K562 (cell line): ENCODE measurements at regions not wholly inside any gene's neighbourhood (a gene's known extent, or its start where the extent isn't known, plus 50 kb on each side); places are given as distances from the start of the nearest gene placed in this dataset.
"Not testable (repeated sequence)": the region's sequence is repeated elsewhere in the genome, so short reads cannot be mapped to it uniquely, and the experiment has no call there.

Source experiments
- ATAC-seq: fragments of 200-7000 bp; cut with Tn5 transposase; 3 replicates; pipeline ENCODE4 v1.9.1; 2020; ENCODE audit warnings: moderate library complexity
- BruUV-seq: library from RNA; stranded (reverse); fragments of 400-500 nt; replicated peaks from 2 replicates; lab custom pipeline; 2021; lab: Mats Ljungman, UMichigan
- CTCF ChIA-PET: fragments of 300-600 bp; formaldehyde crosslinking; extraction: SDS; loops from one replicate; lab custom pipeline; 2021; ENCODE audit warnings: low intra/inter-chr PET ratio; lab: Yijun Ruan, JAX
- POLR2A ChIA-PET: fragments of 300-600, 350-650 bp; sonication (Branson Sonifier 250); formaldehyde crosslinking; extraction: SDS; loops from one replicate; lab custom pipeline; 2021; ENCODE audit warnings: antibody characterized with exemption, inconsistent platforms; lab: Yijun Ruan, JAX
- DNase-seq, 4 experiments: peaks; one replicate each; pipeline versions ENCODE4 v3.0.0 to v3.0.0-alpha.2; 2011 to 2018; ENCODE audit warnings: low spot score in 3 of 4, mixed read lengths in 3 of 4; ENCODE audit errors: extremely low read depth in 1 of 4
- FAIRE-seq: peaks from 2 replicates; lab custom pipeline; 2011; peaks lifted over from hg19 to GRCh38; lab: Jason Lieb, UNC
- H2AFZ ChIP-seq: 2 replicates; pipeline ENCODE4 v1.6.0; 2011; ENCODE audit warnings: low read depth, low read length, control low read depth, inconsistent platforms
- H3K27ac ChIP-seq: fragments of 200-600 bp; 3 replicates; pipeline ENCODE4 v1.8.0; 2011; ENCODE audit warnings: low read depth, mild to moderate bottlenecking, control low read depth, inconsistent platforms, low read length, moderate library complexity, mixed read lengths; ENCODE audit errors: extremely low read depth
- H3K27me3 ChIP-seq, 2 experiments: fragments of 300-600 bp in 1 of 2; 2 replicates in 1 of 2; 3 replicates in 1 of 2; pipeline versions ENCODE4 v1.6.0 to v1.8.0; 2011; ENCODE audit warnings: inconsistent platforms in 2 of 2, low read length in 2 of 2, mild to moderate bottlenecking in 1 of 2, mixed read lengths in 1 of 2, moderate library complexity in 1 of 2; ENCODE audit not compliant: control insufficient read depth in 2 of 2, insufficient read depth in 2 of 2
- H3K36me3 ChIP-seq: fragments of 300-600 bp; 3 replicates; pipeline ENCODE4 v1.8.0; 2011; ENCODE audit warnings: mild to moderate bottlenecking, low read length, inconsistent platforms; ENCODE audit not compliant: control insufficient read depth, insufficient read depth
- H3K4me1 ChIP-seq, 2 experiments: fragments of 200-600 bp in 1 of 2; replicated peaks in 1 of 2; 2 replicates in 1 of 2; 3 replicates in 1 of 2; pipeline versions ENCODE4 v1.5.1 to v1.8.0; 2011; ENCODE audit warnings: inconsistent platforms in 2 of 2, low read length in 2 of 2, mild to moderate bottlenecking in 1 of 2, mixed read lengths in 1 of 2, moderate library complexity in 1 of 2; ENCODE audit not compliant: control insufficient read depth in 2 of 2, insufficient read depth in 2 of 2
- H3K4me2 ChIP-seq: 2 replicates; pipeline ENCODE4 v1.6.1; 2011; ENCODE audit warnings: low read length, control low read depth, inconsistent platforms, mixed read lengths; ENCODE audit not compliant: insufficient read depth
- H3K4me3 ChIP-seq: fragments of 200-600 bp; sonication (generic), shearing (Covaris generic); 2 replicates; pipeline ENCODE4 v1.5.1; 2016; ENCODE audit warnings: control low read depth, inconsistent platforms
- H3K79me2 ChIP-seq: fragments of 200-600 bp; 3 replicates; pipeline ENCODE4 v1.8.0; 2011; ENCODE audit warnings: low read length, inconsistent platforms; ENCODE audit not compliant: control insufficient read depth, insufficient read depth
- H3K9ac ChIP-seq, 2 experiments: 2 replicates each; pipeline versions ENCODE4 v1.6.0 to v1.6.1; 2011; ENCODE audit warnings: low read depth in 2 of 2, low read length in 2 of 2, control low read depth in 1 of 2, inconsistent platforms in 1 of 2, mild to moderate bottlenecking in 1 of 2, mixed read lengths in 1 of 2; ENCODE audit not compliant: insufficient read depth in 1 of 2
- H3K9me1 ChIP-seq: one replicate; pipeline ENCODE4 v1.6.0; 2011; ENCODE audit warnings: inconsistent platforms, mild to moderate bottlenecking, low read length, moderate library complexity; ENCODE audit not compliant: control insufficient read depth, insufficient read depth
- H3K9me3 ChIP-seq: replicated peaks from 2 replicates; pipeline ENCODE4 v1.5.1; 2011; ENCODE audit warnings: low read depth, low read length, inconsistent platforms; ENCODE audit not compliant: control insufficient read depth, insufficient read depth
- H4K20me1 ChIP-seq: replicated peaks from 2 replicates; pipeline ENCODE4 v1.6.1; 2011; ENCODE audit warnings: low read length, inconsistent platforms, mixed read lengths; ENCODE audit not compliant: control insufficient read depth, insufficient read depth
- CBX8 ChIP-seq: fragments of 200-600 bp; sonication (generic); IDR thresholded peaks from 2 replicates; pipeline ENCODE4 v1.6.1; 2012; ENCODE audit warnings: borderline replicate concordance, mixed run types, low read depth, mild to moderate bottlenecking, moderate library complexity, mixed read lengths, low read length, control low read depth, inconsistent platforms; ENCODE audit not compliant: poor library complexity, severe bottlenecking; ENCODE audit errors: extremely low read depth
- ESRRB ChIP-seq: fragments of 250-450 bp; sonication (Bioruptor Pico); IDR thresholded peaks from 2 replicates; pipeline ENCODE4 v1.5.0; 2020; ENCODE audit warnings: mild to moderate bottlenecking, moderate library complexity, borderline replicate concordance
- HOXB6 ChIP-seq: fragments of 250-450 bp; sonication (Bioruptor Pico); IDR thresholded peaks from 2 replicates; pipeline ENCODE4 v1.5.1; 2022; ENCODE audit warnings: mild to moderate bottlenecking, borderline replicate concordance
- LCOR ChIP-seq: sonication (generic); formaldehyde crosslinking; IDR thresholded peaks from 2 replicates; pipeline ENCODE4 v1.8.0; 2022; ENCODE audit warnings: mild to moderate bottlenecking, missing genetic modification reagents
- SRSF7 ChIP-seq: fragments of 200-400 bp; formaldehyde crosslinking; optimal IDR thresholded peaks from 2 replicates; pipeline ENCODE3; 2017; ENCODE audit warnings: mild to moderate bottlenecking, low read depth, low read length
- YBX1 ChIP-seq: fragments of 450-650 bp; IDR thresholded peaks from 2 replicates; pipeline ENCODE4 v1.7.1; 2016; ENCODE audit warnings: mild to moderate bottlenecking
- ZEB2 ChIP-seq: fragments of 450-650 bp; IDR thresholded peaks from 2 replicates; pipeline ENCODE4 v1.6.1; 2016
- ZNF444 ChIP-seq: fragments of 250-450 bp; sonication (Bioruptor Pico); IDR thresholded peaks from 2 replicates; pipeline ENCODE4 v1.4.0; 2020; ENCODE audit warnings: mild to moderate bottlenecking, moderate library complexity
- ZNF551 ChIP-seq: fragments of 250-450 bp; sonication (Bioruptor Pico); IDR thresholded peaks from 2 replicates; pipeline ENCODE4 v1.5.0; 2021; ENCODE audit warnings: mild to moderate bottlenecking, moderate library complexity
- WGBS: fragments of 100-300 bp; shearing (Covaris generic); methylation state at CpG from one replicate; pipeline ENCODE4 v1.1.6; 2016; ENCODE audit warnings: low coverage, mixed read lengths; ENCODE audit not compliant: insufficient coverage; ENCODE audit errors: missing lambda C conversion rate; 5-methylcytosine and 5-hydroxymethylcytosine counted together
- in situ Hi-C: fragments of 300-500 bp; cut with MboI; formaldehyde crosslinking; loops from 4 replicates; pipeline ENCODE4 v1.15.0; 2018; ENCODE audit warnings: inconsistent platforms, mixed read lengths
- intact Hi-C: fragments of 100-400 bp; cut with micrococcal nuclease; formaldehyde crosslinking; loops from 2 replicates; pipeline ENCODE4 v1.14.2; 2022
- TF ChIP-seq, protein P1 (sequence below), 2 experiments: fragments of 200-800 bp in 1 of 2; sonication (Bioruptor generic) in 1 of 2; sonication (generic) in 1 of 2; formaldehyde crosslinking in 1 of 2; IDR thresholded peaks in 1 of 2; conservative IDR thresholded peaks in 1 of 2; 2 replicates each; pipeline versions ENCODE4 v1.5.0 to v1.6.1; 2016 to 2020; ENCODE audit warnings: missing compliant biosample characterization in 1 of 2, missing genetic modification characterization in 1 of 2, missing genetic modification reagents in 1 of 2
- TF ChIP-seq, protein P2 (sequence below): fragments of 250-450 bp; sonication (Bioruptor Pico); IDR thresholded peaks from 2 replicates; pipeline ENCODE4 v1.4.0; 2020; ENCODE audit warnings: mild to moderate bottlenecking, moderate library complexity, borderline replicate concordance

DNA sequence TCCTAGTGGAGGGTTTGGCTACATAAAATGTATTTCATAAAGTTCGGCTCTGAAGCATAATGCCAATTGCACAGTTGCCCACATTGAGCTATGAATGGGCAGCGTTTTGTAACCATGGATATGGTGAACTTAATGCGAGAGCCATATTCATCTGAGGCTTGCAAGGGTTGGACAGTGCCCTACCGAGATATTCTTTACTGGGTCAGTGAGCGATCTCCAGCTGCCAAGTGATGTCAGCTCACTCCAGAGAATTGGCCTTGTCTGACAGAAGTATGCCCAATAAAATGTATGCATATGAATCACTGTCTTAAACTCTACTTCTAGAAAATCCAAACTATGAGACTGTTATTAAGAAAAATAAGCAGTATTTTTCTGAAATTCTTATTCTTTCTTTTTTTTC lies 719.6 kb upstream of the CDH18 start:
- H3K9me1 ChIP-seq, BruUV-seq, H3K9me3 ChIP-seq, ATAC-seq, H4K20me1 ChIP-seq, FAIRE-seq, H3K4me1 ChIP-seq, H3K36me3 ChIP-seq, H3K4me3 ChIP-seq, H3K79me2 ChIP-seq, H3K27ac ChIP-seq, CTCF ChIA-PET, H3K4me2 ChIP-seq, intact Hi-C loops, H3K9ac ChIP-seq, POLR2A ChIA-PET, H2AFZ ChIP-seq, H3K27me3 ChIP-seq, in situ Hi-C loops, DNase-seq: not testable (repeated sequence)
- 1% methylated on average over 5 of the region's 5 CpGs for WGBS

DNA sequence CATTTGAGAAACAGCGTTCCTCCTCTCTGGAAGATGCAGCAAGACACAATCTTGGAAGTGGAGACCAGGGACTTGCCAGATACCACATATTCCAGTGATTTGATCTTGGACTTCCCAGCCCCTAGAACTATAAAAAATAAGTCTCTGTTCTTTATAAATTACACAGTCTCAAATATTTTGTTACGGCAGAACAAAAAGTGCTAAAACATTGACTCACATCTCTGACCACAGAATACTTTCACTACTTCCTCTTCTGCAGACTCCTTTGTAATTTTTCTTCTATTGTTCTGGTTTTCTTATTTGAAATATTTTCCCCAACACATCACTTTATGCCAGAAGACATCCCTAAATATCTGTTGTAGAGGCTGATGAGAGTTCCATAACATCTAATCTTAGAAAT lies 706.1 kb upstream of the CDH18 start:
- H4K20me1 ChIP-seq, result no peaks in the 10 kb centered on the region
- no peaks in the 10 kb centered on the region for H3K4me1 ChIP-seq
- POLR2A ChIA-PET, result no interaction called here
- in situ Hi-C loops, result no loop called here
- DNase-seq, result no peak
- WGBS, result 17% methylated on average over 2 of the region's 2 CpGs
- no peak overlapping the region for H2AFZ ChIP-seq
- H3K9ac ChIP-seq, result no peak overlapping the region
- no peak overlapping the region for H3K4me2 ChIP-seq
- TF ChIP-seq ZNF444 (CRISPR knock-in tag) (no peak), ZEB2 (no peak), HOXB6 (CRISPR knock-in tag) (no peak), CBX8 (no peak), LCOR (no peak), ESRRB (CRISPR knock-in tag) (no peak), SRSF7 (no peak), ZNF551 (CRISPR knock-in tag) (no peak), YBX1 (no peak)
- TF ChIP-seq, protein P1, sequence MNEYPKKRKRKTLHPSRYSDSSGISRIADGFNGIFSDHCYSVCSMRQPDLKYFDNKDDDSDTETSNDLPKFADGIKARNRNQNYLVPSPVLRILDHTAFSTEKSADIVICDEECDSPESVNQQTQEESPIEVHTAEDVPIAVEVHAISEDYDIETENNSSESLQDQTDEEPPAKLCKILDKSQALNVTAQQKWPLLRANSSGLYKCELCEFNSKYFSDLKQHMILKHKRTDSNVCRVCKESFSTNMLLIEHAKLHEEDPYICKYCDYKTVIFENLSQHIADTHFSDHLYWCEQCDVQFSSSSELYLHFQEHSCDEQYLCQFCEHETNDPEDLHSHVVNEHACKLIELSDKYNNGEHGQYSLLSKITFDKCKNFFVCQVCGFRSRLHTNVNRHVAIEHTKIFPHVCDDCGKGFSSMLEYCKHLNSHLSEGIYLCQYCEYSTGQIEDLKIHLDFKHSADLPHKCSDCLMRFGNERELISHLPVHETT (CRISPR knock-in tag; conservative IDR thresholded peaks at IDR 0.05 in 1 of 2, IDR thresholded peaks at IDR 0.05 in 1 of 2), result no peak
- TF ChIP-seq, protein P2, sequence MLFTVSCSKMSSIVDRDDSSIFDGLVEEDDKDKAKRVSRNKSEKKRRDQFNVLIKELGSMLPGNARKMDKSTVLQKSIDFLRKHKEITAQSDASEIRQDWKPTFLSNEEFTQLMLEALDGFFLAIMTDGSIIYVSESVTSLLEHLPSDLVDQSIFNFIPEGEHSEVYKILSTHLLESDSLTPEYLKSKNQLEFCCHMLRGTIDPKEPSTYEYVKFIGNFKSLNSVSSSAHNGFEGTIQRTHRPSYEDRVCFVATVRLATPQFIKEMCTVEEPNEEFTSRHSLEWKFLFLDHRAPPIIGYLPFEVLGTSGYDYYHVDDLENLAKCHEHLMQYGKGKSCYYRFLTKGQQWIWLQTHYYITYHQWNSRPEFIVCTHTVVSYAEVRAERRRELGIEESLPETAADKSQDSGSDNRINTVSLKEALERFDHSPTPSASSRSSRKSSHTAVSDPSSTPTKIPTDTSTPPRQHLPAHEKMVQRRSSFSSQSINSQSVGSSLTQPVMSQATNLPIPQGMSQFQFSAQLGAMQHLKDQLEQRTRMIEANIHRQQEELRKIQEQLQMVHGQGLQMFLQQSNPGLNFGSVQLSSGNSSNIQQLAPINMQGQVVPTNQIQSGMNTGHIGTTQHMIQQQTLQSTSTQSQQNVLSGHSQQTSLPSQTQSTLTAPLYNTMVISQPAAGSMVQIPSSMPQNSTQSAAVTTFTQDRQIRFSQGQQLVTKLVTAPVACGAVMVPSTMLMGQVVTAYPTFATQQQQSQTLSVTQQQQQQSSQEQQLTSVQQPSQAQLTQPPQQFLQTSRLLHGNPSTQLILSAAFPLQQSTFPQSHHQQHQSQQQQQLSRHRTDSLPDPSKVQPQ (CRISPR knock-in tag), result no peak
- TF ChIP-seq, all 486 proteins: peak for 0
- no peaks in the 10 kb centered on the region for H3K9me1 ChIP-seq
- ATAC-seq, result no peak
- no peaks in the 10 kb centered on the region; the same call in 1 of the 2 replicates for H3K9me3 ChIP-seq
- H3K79me2 ChIP-seq, result no peaks in the 10 kb centered on the region
- no peak overlapping the region for H3K4me3 ChIP-seq
- no peaks in the 10 kb centered on the region for H3K36me3 ChIP-seq
- H3K27me3 ChIP-seq, result no peaks in the 10 kb centered on the region
- CTCF ChIA-PET, result no interaction called here
- BruUV-seq, result no TSS peak
- intact Hi-C loops, result no loop called here
- no peak overlapping the region for H3K27ac ChIP-seq
- FAIRE-seq, result no peak
